SK-N-SH (cell line): ENCODE measurements at regions not wholly inside any gene's neighbourhood (a gene's known extent, or its start where the extent isn't known, plus 50 kb on each side); places are given as distances from the start of the nearest gene placed in this dataset.

Experiments
- CTCF ChIP-seq: fragments of 200-600 bp; sonication (generic); IDR thresholded peaks from 2 replicates; pipeline ENCODE4 v1.6.1; 2017; ENCODE audit warnings: antibody characterized with exemption, mild to moderate bottlenecking, moderate library complexity
- ELF1 ChIP-seq: IDR thresholded peaks from 2 replicates; pipeline ENCODE4 v1.4.0; 2012
- EP300 ChIP-seq, 2 experiments: IDR thresholded peaks; 2 replicates each; pipeline versions ENCODE4 v1.4.0 to v1.6.1; 2012; ENCODE audit warnings: borderline replicate concordance in 1 of 2, low read depth in 1 of 2, low read length in 1 of 2
- FOXM1 ChIP-seq: IDR thresholded peaks from 2 replicates; pipeline ENCODE4 v1.4.0; 2012; ENCODE audit warnings: low read depth, mild to moderate bottlenecking
- GABPA ChIP-seq: IDR thresholded peaks from 2 replicates; pipeline ENCODE4 v1.4.0; 2012; ENCODE audit warnings: low read depth, mild to moderate bottlenecking
- MXI1 ChIP-seq: IDR thresholded peaks from 2 replicates; pipeline ENCODE4 v1.6.1; 2012; ENCODE audit warnings: mild to moderate bottlenecking, low read depth, low read length, improper control_type of control experiment
- PBX3 ChIP-seq: IDR thresholded peaks from 2 replicates; pipeline ENCODE4; 2012
- POLR2AphosphoS5 ChIP-seq: IDR thresholded peaks from 2 replicates; pipeline ENCODE4 v1.6.1; 2012; ENCODE audit warnings: low read depth, low read length
- RXRA ChIP-seq: IDR thresholded peaks from 2 replicates; pipeline ENCODE4 v1.4.0; 2012; ENCODE audit warnings: low read depth, mild to moderate bottlenecking, borderline replicate concordance
- SIN3A ChIP-seq: IDR thresholded peaks from 2 replicates; pipeline ENCODE4 v1.6.1; 2012; ENCODE audit warnings: low read depth, mild to moderate bottlenecking, low read length, moderate library complexity, borderline replicate concordance
- TAF1 ChIP-seq: IDR thresholded peaks from 2 replicates; pipeline ENCODE4 v1.6.1; 2012; ENCODE audit warnings: low read depth, mild to moderate bottlenecking, low read length, moderate library complexity, borderline replicate concordance
- USF1 ChIP-seq: IDR thresholded peaks from 2 replicates; pipeline ENCODE4 v1.4.0; 2012; ENCODE audit warnings: low read depth, borderline replicate concordance
- USF2 ChIP-seq: fragments of 150-350 bp; IDR thresholded peaks from 2 replicates; pipeline ENCODE4 v1.6.1; 2017; ENCODE audit warnings: antibody characterized with exemption, low read length, low read depth, borderline replicate concordance
- YY1 ChIP-seq: IDR thresholded peaks from 2 replicates; pipeline ENCODE4 v1.4.0; 2012; ENCODE audit warnings: low read depth, mild to moderate bottlenecking

GRCh38 chr6:85392379-85392778, 57.5 kb upstream of the NT5E start:
- no peak for TF ChIP-seq CTCF
- no peak for TF ChIP-seq RXRA
- no peak for TF ChIP-seq USF2
- TF ChIP-seq EP300 (IDR thresholded peaks at IDR 0.05; ENCODE audit: borderline replicate concordance in 1 of 2, low read depth in 1 of 2, low read length in 1 of 2), result no peak
- no peak for TF ChIP-seq FOXM1
- TF ChIP-seq SIN3A, result no peak
- TF ChIP-seq ELF1, result no peak
- TF ChIP-seq YY1, result no peak
- no peak for TF ChIP-seq POLR2AphosphoS5
- TF ChIP-seq MXI1, result no peak
- no peak for TF ChIP-seq TAF1
- TF ChIP-seq USF1, result no peak
- TF ChIP-seq GABPA, result no peak
- TF ChIP-seq PBX3, result no peak
